ENCODE measurements at regions not wholly inside any gene's neighbourhood (a gene's known extent, or its start where the extent isn't known, plus 50 kb on each side); places are given as distances from the start of the nearest gene placed in this dataset.

DNA sequence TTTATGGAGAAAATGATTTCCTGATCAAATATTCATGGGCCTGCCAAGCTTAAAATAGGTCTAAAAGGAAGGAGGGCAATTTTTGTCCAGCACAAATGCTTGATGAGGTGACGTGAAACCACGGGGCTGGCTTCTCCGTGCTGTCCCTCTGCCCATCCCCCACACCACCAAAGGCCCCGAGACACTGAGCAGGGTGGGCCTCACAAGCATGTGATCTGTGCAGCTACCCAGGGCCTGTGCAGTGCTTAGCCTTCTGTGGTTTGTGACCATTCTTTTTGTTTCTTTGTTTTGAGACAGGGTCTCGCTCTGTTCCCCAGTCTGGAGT is 94.8 kb upstream of the RTL6 start:
- H3K4me3 Mint-ChIP-seq (ENCODE audit: low read depth), result no peak overlapping the region
- no peaks in the 10 kb centered on the region for H3K36me3 Mint-ChIP-seq (ENCODE audit: insufficient read depth)
- H3K27ac Mint-ChIP-seq, result no peak overlapping the region
- TF ChIP-seq, protein P1, sequence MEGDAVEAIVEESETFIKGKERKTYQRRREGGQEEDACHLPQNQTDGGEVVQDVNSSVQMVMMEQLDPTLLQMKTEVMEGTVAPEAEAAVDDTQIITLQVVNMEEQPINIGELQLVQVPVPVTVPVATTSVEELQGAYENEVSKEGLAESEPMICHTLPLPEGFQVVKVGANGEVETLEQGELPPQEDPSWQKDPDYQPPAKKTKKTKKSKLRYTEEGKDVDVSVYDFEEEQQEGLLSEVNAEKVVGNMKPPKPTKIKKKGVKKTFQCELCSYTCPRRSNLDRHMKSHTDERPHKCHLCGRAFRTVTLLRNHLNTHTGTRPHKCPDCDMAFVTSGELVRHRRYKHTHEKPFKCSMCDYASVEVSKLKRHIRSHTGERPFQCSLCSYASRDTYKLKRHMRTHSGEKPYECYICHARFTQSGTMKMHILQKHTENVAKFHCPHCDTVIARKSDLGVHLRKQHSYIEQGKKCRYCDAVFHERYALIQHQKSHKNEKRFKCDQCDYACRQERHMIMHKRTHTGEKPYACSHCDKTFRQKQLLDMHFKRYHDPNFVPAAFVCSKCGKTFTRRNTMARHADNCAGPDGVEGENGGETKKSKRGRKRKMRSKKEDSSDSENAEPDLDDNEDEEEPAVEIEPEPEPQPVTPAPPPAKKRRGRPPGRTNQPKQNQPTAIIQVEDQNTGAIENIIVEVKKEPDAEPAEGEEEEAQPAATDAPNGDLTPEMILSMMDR (IDR thresholded peaks at IDR 0.05; ENCODE audit: unreplicated experiment), result no peak
- DNase-seq (ENCODE audit: low spot score, unreplicated experiment), result no peak
- H3K9me3 Mint-ChIP-seq (ENCODE audit: low read depth), result peaks cover 4% of the 10 kb centered on the region
- H3K4me1 Mint-ChIP-seq (ENCODE audit: low read depth), result peaks cover 11% of the 10 kb centered on the region
- peaks cover 21% of the 10 kb centered on the region for H3K27me3 Mint-ChIP-seq

DNA sequence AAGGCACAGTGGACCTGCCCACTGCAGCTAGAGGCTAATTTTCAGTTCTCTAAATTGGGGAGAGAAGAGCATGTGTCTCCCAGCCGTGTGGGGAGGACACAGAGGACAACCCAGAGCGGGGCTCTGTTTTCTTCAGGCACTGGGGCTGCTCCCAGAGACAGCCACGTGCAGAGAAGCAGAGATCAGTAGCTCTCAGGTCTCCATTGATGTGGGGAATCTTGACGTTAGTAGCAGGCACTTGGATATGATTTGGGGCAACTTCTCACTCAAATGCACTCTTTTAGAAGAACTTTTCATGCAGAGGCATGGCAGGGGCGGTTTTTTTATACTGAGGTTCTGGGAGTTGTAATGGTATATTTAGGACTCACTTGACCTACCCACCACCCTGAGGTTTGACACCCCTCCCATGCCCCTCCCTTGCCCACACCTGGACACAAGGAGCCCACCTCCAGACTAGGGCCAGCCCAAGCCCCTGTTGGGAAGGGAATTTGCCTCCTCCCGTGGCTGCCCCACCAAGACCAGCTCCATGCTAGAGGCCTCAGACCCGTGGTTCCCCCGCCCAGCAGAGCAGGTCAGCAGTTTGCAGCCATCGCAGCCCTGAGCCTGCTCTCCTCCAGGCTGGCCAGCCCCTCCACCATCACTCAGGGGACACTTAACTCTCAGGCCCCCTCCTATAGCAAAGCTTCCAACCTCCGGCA is 94.2 kb upstream of the RTL6 start:
- no peak overlapping the region for H3K27ac Mint-ChIP-seq
- no peak for DNase-seq (ENCODE audit: low spot score, unreplicated experiment)
- H3K4me3 Mint-ChIP-seq (ENCODE audit: low read depth), result no peak overlapping the region
- H3K4me1 Mint-ChIP-seq (ENCODE audit: low read depth), result peaks cover 10% of the 10 kb centered on the region
- peaks cover 4% of the 10 kb centered on the region for H3K9me3 Mint-ChIP-seq (ENCODE audit: low read depth)
- TF ChIP-seq, protein P1 (IDR thresholded peaks at IDR 0.05; ENCODE audit: unreplicated experiment), result no peak
- no peaks in the 10 kb centered on the region for H3K36me3 Mint-ChIP-seq (ENCODE audit: insufficient read depth)
- H3K27me3 Mint-ChIP-seq, result peaks cover 27% of the 10 kb centered on the region

DNA sequence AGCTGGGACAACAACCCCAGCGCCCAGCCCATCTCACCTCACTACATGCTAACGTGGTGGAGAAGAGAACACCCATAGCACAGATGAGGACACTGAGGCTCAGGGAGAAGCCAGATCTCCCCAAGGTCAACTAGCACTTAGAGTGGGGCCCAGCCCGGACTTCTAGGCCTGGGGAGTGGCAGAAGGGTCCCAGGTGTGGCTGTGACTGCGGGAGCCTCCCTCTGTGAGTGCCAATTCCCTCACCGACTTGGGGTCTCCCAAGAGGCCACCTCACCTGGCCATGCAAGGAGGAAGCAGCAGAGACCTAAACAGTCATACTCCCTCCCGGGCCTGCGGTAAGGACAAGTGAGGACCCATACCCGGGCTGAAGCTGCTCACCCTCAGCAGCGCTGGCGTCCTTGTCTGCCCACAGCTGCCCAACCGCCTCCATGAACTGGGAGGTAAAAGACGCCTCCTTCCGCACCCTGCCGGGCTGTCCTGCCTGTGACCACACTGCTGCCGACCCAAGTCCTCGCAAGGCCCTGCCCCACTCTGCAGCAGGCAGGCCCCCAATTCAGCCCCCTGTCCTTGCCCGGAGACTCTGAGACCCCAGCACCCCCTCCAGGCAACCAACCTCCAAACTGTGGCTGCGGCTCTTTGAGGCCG is 93.2 kb upstream of the RTL6 start:
- Mint-ChIP-seq H3K9me3 (ENCODE audit: low read depth) (peaks cover 4% of the 10 kb centered on the region), H3K4me3 (ENCODE audit: low read depth) (no peak overlapping the region), H3K4me1 (ENCODE audit: low read depth) (peaks cover 8% of the 10 kb centered on the region), H3K27ac (no peak overlapping the region), H3K36me3 (ENCODE audit: insufficient read depth) (no peaks in the 10 kb centered on the region), H3K27me3 (peaks cover 34% of the 10 kb centered on the region)
- no peak for DNase-seq (ENCODE audit: low spot score, unreplicated experiment)
- TF ChIP-seq, protein P1 (IDR thresholded peaks at IDR 0.05; ENCODE audit: unreplicated experiment), result no peak

DNA sequence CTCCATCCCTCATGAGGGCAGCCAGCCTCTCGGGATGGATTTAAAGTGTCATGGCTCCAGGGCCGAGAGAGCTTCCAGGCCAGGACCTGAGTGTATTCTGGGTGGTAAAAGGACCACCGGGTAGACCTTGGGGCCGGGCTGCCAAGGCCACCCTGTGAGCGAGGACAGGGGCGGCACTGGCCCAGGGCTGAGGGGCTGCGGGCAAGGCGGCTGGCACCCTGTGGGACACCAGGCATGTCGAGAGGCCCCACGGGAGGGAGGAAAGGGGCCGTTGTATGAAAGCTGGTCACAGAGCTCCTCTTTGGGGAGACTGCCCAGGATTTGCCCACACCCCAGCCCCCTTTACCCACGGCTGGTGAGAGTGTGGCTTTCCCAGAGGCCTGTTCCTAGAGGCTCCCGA is 92.3 kb upstream of the RTL6 start:
- H3K9me3 Mint-ChIP-seq (ENCODE audit: low read depth), result peaks cover 4% of the 10 kb centered on the region
- DNase-seq (ENCODE audit: low spot score, unreplicated experiment), result no peak
- H3K27me3 Mint-ChIP-seq, result peaks cover 35% of the 10 kb centered on the region
- TF ChIP-seq, protein P1 (IDR thresholded peaks at IDR 0.05; ENCODE audit: unreplicated experiment), result no peak
- H3K4me3 Mint-ChIP-seq (ENCODE audit: low read depth), result no peak overlapping the region
- peaks cover 4% of the 10 kb centered on the region for H3K4me1 Mint-ChIP-seq (ENCODE audit: low read depth)
- no peak overlapping the region for H3K27ac Mint-ChIP-seq
- H3K36me3 Mint-ChIP-seq (ENCODE audit: insufficient read depth), result no peaks in the 10 kb centered on the region

DNA sequence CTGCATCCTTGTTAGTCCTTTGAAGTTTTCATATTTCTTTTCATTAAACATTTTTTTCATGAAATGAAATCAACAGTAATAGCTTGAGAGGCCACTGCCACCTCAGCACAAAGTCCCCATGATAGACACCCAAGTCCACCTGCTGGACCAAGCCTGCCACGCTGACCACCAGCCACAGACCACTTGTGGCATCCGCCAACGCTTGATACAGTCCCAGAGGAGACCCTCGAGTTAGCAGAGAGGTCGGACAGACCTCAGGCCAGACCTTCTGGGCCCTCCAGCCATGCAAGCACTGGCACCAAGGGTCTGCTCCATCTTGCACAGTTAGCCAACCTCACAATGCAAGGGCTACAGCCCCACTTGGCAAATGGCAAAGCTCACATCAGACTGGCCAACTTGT is 91.8 kb upstream of the RTL6 start:
- no peak for DNase-seq (ENCODE audit: low spot score, unreplicated experiment)
- H3K27me3 Mint-ChIP-seq, result peaks cover 31% of the 10 kb centered on the region
- H3K9me3 Mint-ChIP-seq (ENCODE audit: low read depth), result peaks cover 4% of the 10 kb centered on the region
- no peak overlapping the region for H3K27ac Mint-ChIP-seq
- TF ChIP-seq, protein P1 (IDR thresholded peaks at IDR 0.05; ENCODE audit: unreplicated experiment), result no peak
- H3K4me1 Mint-ChIP-seq (ENCODE audit: low read depth), result peaks cover under 1% of the 10 kb centered on the region
- no peaks in the 10 kb centered on the region for H3K36me3 Mint-ChIP-seq (ENCODE audit: insufficient read depth)
- H3K4me3 Mint-ChIP-seq (ENCODE audit: low read depth), result no peak overlapping the region
